ENCODE measurements at regions not wholly inside any gene's neighbourhood (a gene's known extent, or its start where the extent isn't known, plus 50 kb on each side); places are given as distances from the start of the nearest gene placed in this dataset.

- TF ChIP-seq POLR2A (IDR thresholded peaks at IDR 0.05) (no peak), CTCF (IDR thresholded peaks at IDR 0.05) (no peak)
Observed at GRCh38 chr4:123317211-123317610, 79.4 kb upstream of the SPRY1 start.
